ENCODE measurements at regions not wholly inside any gene's neighbourhood (a gene's known extent, or its start where the extent isn't known, plus 50 kb on each side); places are given as distances from the start of the nearest gene placed in this dataset.

DNA sequence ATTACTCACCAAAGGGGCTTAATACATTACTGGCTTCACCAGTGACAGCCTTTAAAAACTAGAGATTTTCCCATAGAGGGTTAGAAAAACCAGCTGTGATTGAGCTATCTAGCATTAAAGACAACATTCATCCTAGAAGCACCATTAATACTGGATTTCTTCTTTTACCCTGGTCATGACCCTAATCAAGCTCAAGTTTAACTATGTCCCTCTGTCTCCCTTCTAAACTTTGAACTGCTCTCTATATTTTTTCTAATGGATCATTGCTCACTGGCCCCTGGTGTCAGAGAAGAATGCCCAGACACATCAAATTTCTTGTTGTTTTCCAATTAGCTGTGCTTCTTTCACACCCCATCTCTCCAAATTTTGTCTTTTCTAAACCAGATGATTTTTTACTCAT lies 1101.3 kb downstream of the XPNPEP1 start:
- Histone ChIP-seq H3K79me2 (no peaks in the 10 kb centered on the region), H3K9me3 (ENCODE audit: low read depth) (no peaks in the 10 kb centered on the region), H3K4me2 (no peak overlapping the region), H3K36me3 (replicated peaks; ENCODE audit: insufficient read depth, low read depth) (no peaks in the 10 kb centered on the region), H3K4me3 (no peak overlapping the region), H4K20me1 (ENCODE audit: insufficient read depth, poor library complexity, severe bottlenecking) (no peaks in the 10 kb centered on the region), H3K9me2 (replicated peaks; ENCODE audit: insufficient read depth) (no peaks in the 10 kb centered on the region), H2AFZ (no peak overlapping the region), H3K27ac (no peak overlapping the region), H3K4me1 (ENCODE audit: insufficient read depth) (no peaks in the 10 kb centered on the region), H3K27me3 (no peaks in the 10 kb centered on the region)
- DNase-seq (ENCODE audit: low spot score), result no peak
- TF ChIP-seq, protein P1, sequence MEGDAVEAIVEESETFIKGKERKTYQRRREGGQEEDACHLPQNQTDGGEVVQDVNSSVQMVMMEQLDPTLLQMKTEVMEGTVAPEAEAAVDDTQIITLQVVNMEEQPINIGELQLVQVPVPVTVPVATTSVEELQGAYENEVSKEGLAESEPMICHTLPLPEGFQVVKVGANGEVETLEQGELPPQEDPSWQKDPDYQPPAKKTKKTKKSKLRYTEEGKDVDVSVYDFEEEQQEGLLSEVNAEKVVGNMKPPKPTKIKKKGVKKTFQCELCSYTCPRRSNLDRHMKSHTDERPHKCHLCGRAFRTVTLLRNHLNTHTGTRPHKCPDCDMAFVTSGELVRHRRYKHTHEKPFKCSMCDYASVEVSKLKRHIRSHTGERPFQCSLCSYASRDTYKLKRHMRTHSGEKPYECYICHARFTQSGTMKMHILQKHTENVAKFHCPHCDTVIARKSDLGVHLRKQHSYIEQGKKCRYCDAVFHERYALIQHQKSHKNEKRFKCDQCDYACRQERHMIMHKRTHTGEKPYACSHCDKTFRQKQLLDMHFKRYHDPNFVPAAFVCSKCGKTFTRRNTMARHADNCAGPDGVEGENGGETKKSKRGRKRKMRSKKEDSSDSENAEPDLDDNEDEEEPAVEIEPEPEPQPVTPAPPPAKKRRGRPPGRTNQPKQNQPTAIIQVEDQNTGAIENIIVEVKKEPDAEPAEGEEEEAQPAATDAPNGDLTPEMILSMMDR (IDR thresholded peaks at IDR 0.05; ENCODE audit: poor library complexity), result no peak
- no peak for TF ChIP-seq EZH2 (IDR thresholded peaks at IDR 0.05; ENCODE audit: borderline replicate concordance)
- no peak for TF ChIP-seq EZH2phosphoT487 (IDR thresholded peaks at IDR 0.05; ENCODE audit: low read depth, severe bottlenecking, unreplicated experiment)

DNA sequence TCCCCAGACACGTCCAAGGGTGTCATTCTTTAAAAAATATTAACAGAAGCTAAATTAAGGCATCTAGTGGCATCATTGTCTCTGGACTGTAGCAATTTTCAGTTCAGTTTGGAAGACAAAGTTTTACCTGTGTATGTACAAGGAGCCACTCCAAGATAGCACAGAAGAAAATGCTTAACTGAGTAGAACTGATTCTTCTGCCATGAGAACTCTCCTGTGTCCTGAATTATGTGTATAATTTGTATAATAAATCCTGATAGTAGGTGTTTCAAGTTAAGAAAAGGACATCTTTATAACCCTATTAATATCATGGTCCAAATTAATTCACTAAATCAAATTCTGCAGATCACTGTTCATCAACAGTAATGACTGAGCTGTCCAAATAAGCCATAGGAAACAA lies 1104.0 kb downstream of the XPNPEP1 start:
- Histone ChIP-seq H4K20me1 (ENCODE audit: insufficient read depth, poor library complexity, severe bottlenecking) (no peaks in the 10 kb centered on the region), H3K27ac (no peak overlapping the region), H3K4me1 (ENCODE audit: insufficient read depth) (no peaks in the 10 kb centered on the region), H3K9me2 (replicated peaks; ENCODE audit: insufficient read depth) (no peaks in the 10 kb centered on the region), H3K4me2 (no peak overlapping the region), H3K27me3 (no peaks in the 10 kb centered on the region), H3K4me3 (no peak overlapping the region), H3K9me3 (ENCODE audit: low read depth) (no peaks in the 10 kb centered on the region), H3K36me3 (replicated peaks; ENCODE audit: insufficient read depth, low read depth) (no peaks in the 10 kb centered on the region), H2AFZ (no peak overlapping the region), H3K79me2 (no peaks in the 10 kb centered on the region)
- TF ChIP-seq EZH2 (IDR thresholded peaks at IDR 0.05; ENCODE audit: borderline replicate concordance) (no peak), EZH2phosphoT487 (IDR thresholded peaks at IDR 0.05; ENCODE audit: low read depth, severe bottlenecking, unreplicated experiment) (no peak)
- TF ChIP-seq, protein P1 (IDR thresholded peaks at IDR 0.05; ENCODE audit: poor library complexity), result no peak
- WGBS (ENCODE audit: low lambda C conversion rate, missing lambda C conversion rate), result 84% methylated on average over 1 of the region's 1 CpG
- DNase-seq (ENCODE audit: low spot score), result no peak

GRCh38 chr10:108817584-108817983 lies 1105.7 kb downstream of the XPNPEP1 start:
- Histone ChIP-seq H2AFZ (no peak overlapping the region), H3K9me2 (replicated peaks; ENCODE audit: insufficient read depth) (no peaks in the 10 kb centered on the region), H3K4me1 (ENCODE audit: insufficient read depth) (no peaks in the 10 kb centered on the region), H3K36me3 (replicated peaks; ENCODE audit: insufficient read depth, low read depth) (no peaks in the 10 kb centered on the region), H3K27me3 (no peaks in the 10 kb centered on the region), H3K9me3 (ENCODE audit: low read depth) (no peaks in the 10 kb centered on the region), H3K27ac (no peak overlapping the region), H3K4me2 (no peak overlapping the region), H3K4me3 (no peak overlapping the region), H3K79me2 (no peaks in the 10 kb centered on the region), H4K20me1 (ENCODE audit: insufficient read depth, poor library complexity, severe bottlenecking) (no peaks in the 10 kb centered on the region)
- 94% methylated on average over 2 of the region's 2 CpGs for WGBS (ENCODE audit: low lambda C conversion rate, missing lambda C conversion rate)
- TF ChIP-seq EZH2 (IDR thresholded peaks at IDR 0.05; ENCODE audit: borderline replicate concordance) (no peak), EZH2phosphoT487 (IDR thresholded peaks at IDR 0.05; ENCODE audit: low read depth, severe bottlenecking, unreplicated experiment) (no peak)
- TF ChIP-seq, protein P1 (IDR thresholded peaks at IDR 0.05; ENCODE audit: poor library complexity), result no peak
- DNase-seq (ENCODE audit: low spot score), result no peak

DNA sequence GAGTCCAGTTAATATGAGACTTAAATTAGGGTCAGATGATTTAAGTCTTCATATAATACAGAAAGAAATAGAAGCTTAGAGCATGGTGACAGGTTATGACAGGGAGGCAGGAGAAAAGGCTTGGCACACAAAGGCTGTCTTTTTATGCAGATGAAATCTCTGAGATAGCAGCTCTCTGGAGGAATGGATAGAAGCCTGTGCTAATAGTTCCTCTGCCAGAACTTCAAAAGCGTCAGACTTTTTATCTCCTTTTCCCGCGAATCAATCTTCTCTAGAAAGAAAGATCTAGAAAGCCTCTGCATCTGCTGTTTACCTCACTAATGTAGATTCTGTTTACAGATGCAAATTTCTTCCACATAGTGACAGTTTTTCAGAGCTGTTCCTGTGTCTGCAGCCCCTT lies 1106.2 kb downstream of the XPNPEP1 start:
- Histone ChIP-seq H2AFZ (no peak overlapping the region), H3K27me3 (no peaks in the 10 kb centered on the region), H3K4me1 (ENCODE audit: insufficient read depth) (no peaks in the 10 kb centered on the region), H3K27ac (no peak overlapping the region), H3K36me3 (replicated peaks; ENCODE audit: insufficient read depth, low read depth) (no peaks in the 10 kb centered on the region), H4K20me1 (ENCODE audit: insufficient read depth, poor library complexity, severe bottlenecking) (no peaks in the 10 kb centered on the region), H3K79me2 (no peaks in the 10 kb centered on the region), H3K9me3 (ENCODE audit: low read depth) (no peaks in the 10 kb centered on the region), H3K4me3 (no peak overlapping the region), H3K9me2 (replicated peaks; ENCODE audit: insufficient read depth) (no peaks in the 10 kb centered on the region), H3K4me2 (no peak overlapping the region)
- no peak for DNase-seq (ENCODE audit: low spot score)
- TF ChIP-seq EZH2 (IDR thresholded peaks at IDR 0.05; ENCODE audit: borderline replicate concordance) (no peak), EZH2phosphoT487 (IDR thresholded peaks at IDR 0.05; ENCODE audit: low read depth, severe bottlenecking, unreplicated experiment) (no peak)
- TF ChIP-seq, protein P1 (IDR thresholded peaks at IDR 0.05; ENCODE audit: poor library complexity), result no peak
- WGBS (ENCODE audit: low lambda C conversion rate, missing lambda C conversion rate), result 65% methylated on average over 3 of the region's 3 CpGs
